LNCaP clone FGC (cell line): ENCODE measurements at regions not wholly inside any gene's neighbourhood (a gene's known extent, or its start where the extent isn't known, plus 50 kb on each side); places are given as distances from the start of the nearest gene placed in this dataset.
A peak's percentile ranks its signal among the peaks of the same experiment; 100 is the strongest.

Experiments
- DNase-seq: peaks from one replicate; pipeline ENCODE4 v3.0.0-alpha.2; 2011; ENCODE audit warnings: low read depth
- H3K4me3 ChIP-seq: 2 replicates; pipeline ENCODE4 v1.5.1; 2011; ENCODE audit warnings: mild to moderate bottlenecking, low read depth, low read length, control low read depth
- CTCF ChIP-seq: IDR thresholded peaks from 2 replicates; pipeline ENCODE4 v1.5.1; 2012; ENCODE audit warnings: mild to moderate bottlenecking; ENCODE audit not compliant: control insufficient read depth, insufficient read depth; ENCODE audit errors: extremely low read depth

- DNase-seq: no peak
- no peak overlapping the region for H3K4me3 ChIP-seq
- TF ChIP-seq CTCF: no peak
Measured at GRCh38 chr2:200159357-200159707, 147.2 kb upstream of the SPATS2L start.

- no peak overlapping the region for H3K4me3 ChIP-seq
- DNase-seq: no peak
Measured at GRCh38 chr2:200159829-200160781, 146.4 kb upstream of the SPATS2L start.

GRCh38 chr2:200161458-200161857 lies 145.0 kb upstream of the SPATS2L start:
- H3K4me3 ChIP-seq: no peak overlapping the region
- TF ChIP-seq CTCF: no peak
- no peak for DNase-seq

More at GRCh38 chr2:200159829-200160781, 146.4 kb upstream of the SPATS2L start:
- no peak for TF ChIP-seq CTCF

- no peak for DNase-seq
- no peak for TF ChIP-seq CTCF
Measured at GRCh38 chr2:200165687-200166086, 140.8 kb upstream of the SPATS2L start.

GRCh38 chr2:200168641-200169555 lies 137.6 kb upstream of the SPATS2L start:
- no peak for DNase-seq
- no peak for TF ChIP-seq CTCF
- no peak overlapping the region for H3K4me3 ChIP-seq

More at GRCh38 chr2:200165687-200166086, 140.8 kb upstream of the SPATS2L start:
- H3K4me3 ChIP-seq: no peak overlapping the region

GRCh38 chr2:200170221-200170620 lies 136.3 kb upstream of the SPATS2L start:
- H3K4me3 ChIP-seq: no peak overlapping the region
- DNase-seq: peak; percentile 25

More at GRCh38 chr2:200170221-200170620, 136.3 kb upstream of the SPATS2L start:
- TF ChIP-seq CTCF: no peak
